ENCODE measurements at regions not wholly inside any gene's neighbourhood (a gene's known extent, or its start where the extent isn't known, plus 50 kb on each side); places are given as distances from the start of the nearest gene placed in this dataset.

- no peak for DNase-seq (ENCODE audit: low spot score)
Measured at GRCh38 chr6:163806755-163807499, 392.4 kb downstream of the QKI start.

- DNase-seq (ENCODE audit: low spot score), result no peak
Measured at GRCh38 chr6:163804991-163805390, 390.5 kb downstream of the QKI start.

DNA sequence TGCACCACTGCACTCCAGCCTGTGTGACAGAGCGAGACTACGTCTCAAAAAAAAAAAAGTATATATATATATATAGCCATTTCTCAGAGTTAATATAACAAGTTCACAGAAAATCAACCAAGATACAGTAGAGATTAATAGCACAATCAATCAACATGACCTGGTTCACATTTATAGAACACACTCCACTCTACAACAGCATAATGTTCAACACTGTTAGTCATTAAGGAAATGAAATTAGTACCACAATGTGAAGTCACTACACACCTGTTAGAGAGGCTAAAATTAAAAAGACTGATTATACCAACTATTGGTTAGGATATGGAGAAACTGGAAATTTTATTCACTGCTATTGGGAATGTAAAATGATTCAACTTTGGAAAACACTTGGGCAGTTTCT, 387.7 kb downstream of the QKI start:
- DNase-seq (ENCODE audit: low spot score), result no peak

DNA sequence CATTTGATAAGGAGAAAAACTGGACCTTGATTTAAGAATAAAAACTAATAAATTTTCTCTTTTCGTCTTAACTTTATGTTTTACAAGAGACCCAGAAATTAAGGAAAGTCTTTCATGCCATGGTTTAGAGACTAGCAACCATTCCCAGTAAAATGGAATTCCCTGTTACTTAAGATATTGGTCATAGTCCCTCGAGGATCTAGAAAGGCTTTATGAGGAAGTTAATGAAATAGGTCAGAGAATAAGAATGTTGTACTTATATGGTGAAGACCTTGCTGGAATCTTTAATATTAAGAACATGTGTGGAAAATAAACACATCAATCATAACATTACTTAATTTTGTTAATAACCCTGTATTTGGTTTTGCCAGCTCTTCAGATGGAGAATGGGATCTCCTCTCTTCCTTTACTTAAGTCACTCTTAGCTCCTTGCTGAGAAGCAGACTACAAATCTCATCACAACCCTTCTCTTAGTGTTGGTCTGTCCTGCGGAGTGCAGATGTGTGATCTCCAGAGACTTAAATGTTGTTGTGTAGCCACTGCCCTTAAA, 382.9 kb downstream of the QKI start:
- DNase-seq (ENCODE audit: low spot score), result no peak

- DNase-seq (ENCODE audit: low spot score), result peak; percentile 31
Measured at GRCh38 chr6:163793011-163793983, 378.8 kb downstream of the QKI start.

DNA sequence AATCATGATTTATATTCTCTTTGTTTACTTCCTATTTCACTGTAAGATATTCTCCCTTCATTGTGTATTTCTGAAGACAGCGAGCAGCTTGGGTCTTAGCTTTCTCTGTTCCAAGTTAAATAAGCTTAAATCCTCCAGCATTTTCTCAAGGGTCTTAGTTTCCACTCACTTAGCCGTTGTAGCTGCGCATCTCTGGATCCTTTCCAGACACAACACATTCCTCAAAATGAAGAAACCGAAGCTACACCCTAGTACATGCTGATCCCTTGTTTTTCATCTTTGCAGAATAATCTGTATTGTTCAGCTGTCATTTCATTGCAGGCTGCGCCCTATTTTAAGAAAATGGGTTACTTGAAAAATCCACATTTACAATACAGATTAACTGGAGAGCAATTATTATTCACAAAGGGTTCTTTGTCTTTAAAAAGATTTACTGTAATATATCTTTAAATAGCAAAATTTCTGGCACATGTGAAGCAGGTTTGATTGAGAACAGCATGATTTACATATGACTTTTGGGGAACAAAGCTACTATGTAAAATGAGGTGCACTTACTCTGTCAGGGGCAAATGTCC, 375.8 kb downstream of the QKI start:
- no peak for DNase-seq (ENCODE audit: low spot score)

GRCh38 chr6:163789199-163789810, 374.8 kb downstream of the QKI start:
- no peak for DNase-seq (ENCODE audit: low spot score)

DNA sequence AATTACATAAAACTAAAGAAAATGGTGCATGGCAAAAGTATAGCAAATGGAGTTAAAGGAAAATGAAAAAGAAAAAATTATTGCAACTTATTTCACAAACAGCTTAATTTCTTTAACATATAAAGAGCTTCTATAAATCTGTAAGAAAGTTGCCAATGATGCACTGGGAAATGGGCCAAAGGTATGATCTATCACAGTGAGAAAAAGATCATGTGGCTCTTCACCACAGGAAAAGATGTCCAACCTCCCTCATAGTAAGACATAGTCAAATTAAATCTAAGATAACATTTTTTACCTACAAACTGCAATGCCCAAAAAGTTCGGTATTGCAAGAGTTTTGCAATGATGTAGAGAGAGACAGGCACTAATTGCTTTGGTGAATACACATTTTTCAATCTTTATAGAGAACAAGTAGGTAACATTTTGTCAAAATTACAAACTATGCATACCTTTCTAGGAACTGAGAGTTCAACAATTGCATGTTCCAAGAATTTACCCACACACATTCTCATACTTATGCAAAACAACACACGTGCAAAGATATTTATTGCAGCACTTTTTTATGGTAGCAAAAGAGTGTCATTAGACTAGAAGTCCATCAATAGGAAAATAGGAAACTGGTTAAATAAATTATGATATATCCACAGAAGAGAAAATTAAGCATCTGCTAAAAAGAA, 372.6 kb downstream of the QKI start:
- DNase-seq (ENCODE audit: low spot score), result no peak

DNA sequence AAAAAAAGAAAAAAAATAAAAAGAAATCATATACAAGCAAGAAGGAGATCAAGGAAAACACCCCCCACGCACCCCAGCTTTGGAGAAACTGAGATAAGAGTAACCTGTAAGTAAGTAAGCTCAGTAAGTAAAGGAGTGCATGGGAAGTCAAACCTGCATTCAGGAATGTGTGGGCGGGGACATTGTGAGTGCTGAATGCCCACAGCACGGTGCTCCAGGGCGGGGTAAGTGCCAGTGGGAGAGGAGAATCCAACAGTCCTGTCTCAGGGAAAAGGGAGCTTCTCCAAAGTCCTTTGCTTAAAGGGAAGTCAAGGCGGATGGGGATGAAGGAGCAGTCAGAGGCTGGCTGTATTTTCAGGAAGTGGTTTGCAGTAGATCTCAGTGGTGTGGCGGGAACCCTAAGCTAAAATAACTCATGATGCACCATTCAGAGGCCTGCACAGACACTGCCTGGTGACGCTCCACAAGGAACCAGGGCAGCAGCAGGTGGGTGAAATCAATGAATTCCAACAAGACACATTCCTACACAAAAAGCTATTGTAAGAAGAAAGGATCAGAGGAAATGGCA, 368.0 kb downstream of the QKI start:
- no peak for DNase-seq (ENCODE audit: low spot score)

DNA sequence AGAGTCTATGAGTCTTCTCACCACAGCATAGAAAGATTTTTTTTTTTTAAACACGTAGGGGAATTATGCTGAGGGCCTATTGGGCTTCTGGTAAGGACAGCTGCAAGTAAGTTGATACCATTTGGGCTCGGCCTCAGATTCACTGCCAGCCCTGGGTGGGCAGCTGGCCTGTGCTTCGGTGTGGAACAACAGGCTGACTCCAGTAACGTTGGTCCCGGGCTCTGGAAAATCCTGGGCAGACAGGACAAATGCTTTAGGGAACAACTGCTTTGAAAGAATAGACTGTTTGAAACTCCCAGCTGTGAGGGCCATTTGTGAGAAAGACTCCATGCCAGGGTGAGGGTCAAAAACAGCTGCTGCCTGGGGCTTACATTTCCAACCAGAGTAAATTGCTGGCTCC, 366.5 kb downstream of the QKI start:
- no peak for DNase-seq (ENCODE audit: low spot score)

- DNase-seq (ENCODE audit: low spot score), result no peak
Measured at GRCh38 chr6:163779727-163780284, 365.3 kb downstream of the QKI start.

- DNase-seq (ENCODE audit: low spot score), result no peak
Measured at GRCh38 chr6:163777716-163778115, 363.2 kb downstream of the QKI start.

DNA sequence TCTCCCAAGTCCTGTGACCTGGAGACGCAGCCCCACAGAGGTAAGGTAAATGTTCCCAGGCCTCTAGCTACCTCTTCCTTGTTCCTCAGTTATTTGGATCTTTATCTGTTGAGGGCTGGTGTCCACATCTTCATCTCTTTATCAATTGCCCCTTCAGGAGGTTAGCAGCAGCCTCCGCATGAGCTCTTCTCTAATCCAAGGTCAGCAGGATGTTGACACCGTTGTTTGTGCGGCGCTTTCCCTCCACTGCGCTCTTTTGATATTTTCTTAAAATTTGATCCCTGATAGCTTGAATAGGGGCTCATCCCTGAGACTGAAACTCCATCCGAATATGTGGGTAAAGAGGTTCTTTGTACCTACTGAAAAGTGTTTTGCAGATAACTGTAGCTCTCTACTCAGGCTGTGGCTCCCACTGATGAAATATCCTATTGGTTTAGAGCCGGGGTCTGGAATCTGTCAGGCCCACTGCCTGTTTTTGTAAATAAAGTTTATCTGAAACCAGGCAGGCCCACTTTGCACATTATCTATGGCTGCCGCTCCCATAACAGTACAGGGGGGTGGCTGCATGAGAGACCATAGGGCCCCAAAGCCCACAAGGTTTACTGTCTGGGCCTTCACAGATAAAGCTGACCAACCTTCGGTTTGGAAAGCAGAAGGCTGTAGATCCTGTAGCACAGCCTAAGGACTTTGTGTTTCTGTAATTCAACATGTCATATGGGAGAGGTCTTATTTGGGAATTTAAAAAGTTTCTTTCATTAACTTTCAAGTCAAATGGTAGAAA, 362.6 kb downstream of the QKI start:
- DNase-seq (ENCODE audit: low spot score), result no peak

DNA sequence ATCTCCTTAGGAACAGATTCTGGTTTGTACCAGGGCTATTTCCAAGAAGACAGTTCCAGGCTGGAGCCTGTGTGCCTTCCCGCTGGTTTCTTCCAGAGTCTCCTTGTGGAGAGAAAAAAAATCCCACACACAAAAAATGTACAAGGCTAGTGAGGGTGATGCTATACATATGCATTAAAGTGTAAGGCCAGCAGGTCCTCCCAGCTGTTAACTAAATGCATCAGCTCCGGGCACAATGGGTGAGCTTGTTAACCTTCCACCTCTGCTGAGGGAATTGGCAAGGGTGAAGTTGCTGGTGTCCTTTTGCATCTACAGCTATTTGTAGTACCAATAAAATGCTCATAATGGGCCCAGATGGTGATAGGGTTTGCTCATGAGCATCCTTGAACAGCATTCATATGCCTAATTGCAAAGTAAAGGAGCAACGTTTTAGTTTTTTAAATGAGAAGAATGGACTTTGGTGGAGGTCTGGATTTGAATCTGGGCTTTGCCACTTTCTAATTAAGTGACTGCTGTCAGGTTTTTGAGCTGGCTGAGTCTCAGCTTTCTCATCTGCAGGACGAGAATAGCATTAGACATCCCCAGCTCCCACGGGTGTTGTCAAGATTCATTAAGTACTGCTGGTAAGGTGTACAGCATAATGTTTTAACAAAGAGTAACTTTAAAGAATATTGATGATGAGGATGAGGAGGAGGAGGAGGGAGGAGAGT, 361.8 kb downstream of the QKI start:
- DNase-seq (ENCODE audit: low spot score), result no peak

GRCh38 chr6:163775313-163775712, 360.8 kb downstream of the QKI start:
- no peak for DNase-seq (ENCODE audit: low spot score)

GRCh38 chr6:163774485-163774884, 360.0 kb downstream of the QKI start:
- DNase-seq (ENCODE audit: low spot score), result no peak

GRCh38 chr6:163773646-163774045, 359.1 kb downstream of the QKI start:
- DNase-seq (ENCODE audit: low spot score), result no peak

DNA sequence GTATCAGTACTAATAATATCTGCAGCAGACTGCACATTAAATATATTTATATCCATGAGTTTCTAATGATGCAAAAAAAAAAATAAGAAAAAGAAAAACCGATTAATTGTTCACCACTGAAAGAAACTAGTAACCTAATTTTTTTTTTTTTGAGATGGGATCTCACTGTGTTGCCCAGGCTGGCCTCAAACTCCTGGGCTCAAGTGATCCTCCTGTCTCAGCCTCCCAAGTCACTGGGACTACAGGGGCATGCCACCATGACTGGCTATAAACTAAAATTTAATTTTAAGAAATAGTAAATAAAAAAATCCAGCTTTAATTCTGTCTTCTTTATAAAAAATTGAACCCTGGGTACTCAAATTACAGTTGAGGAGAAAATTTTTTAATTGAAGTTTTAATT, 358.2 kb downstream of the QKI start:
- no peak for DNase-seq (ENCODE audit: low spot score)

DNA sequence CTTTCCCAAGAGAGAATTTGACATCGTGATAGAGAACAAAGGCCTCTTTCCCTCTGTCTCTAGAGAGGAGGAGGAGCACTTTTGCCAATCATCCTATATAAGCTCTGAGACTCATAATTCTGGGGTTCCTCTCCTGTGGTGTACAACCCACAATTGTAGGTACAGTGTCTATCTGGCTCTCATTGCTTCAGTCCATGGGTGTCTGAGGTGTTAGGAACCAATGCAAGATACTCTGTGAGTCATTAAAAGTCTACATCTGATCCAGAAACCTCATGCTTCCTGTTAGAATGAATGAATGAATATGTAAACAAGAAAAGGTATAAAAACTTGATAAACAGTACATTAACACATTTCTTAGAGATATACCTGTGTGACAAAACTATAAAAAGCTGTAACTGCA, 356.7 kb downstream of the QKI start:
- no peak for DNase-seq (ENCODE audit: low spot score)
